ENCODE measurements at regions not wholly inside any gene's neighbourhood (a gene's known extent, or its start where the extent isn't known, plus 50 kb on each side); places are given as distances from the start of the nearest gene placed in this dataset.
"Not testable (repeated sequence)": the region's sequence is repeated elsewhere in the genome, so short reads cannot be mapped to it uniquely, and the experiment has no call there.

DNA sequence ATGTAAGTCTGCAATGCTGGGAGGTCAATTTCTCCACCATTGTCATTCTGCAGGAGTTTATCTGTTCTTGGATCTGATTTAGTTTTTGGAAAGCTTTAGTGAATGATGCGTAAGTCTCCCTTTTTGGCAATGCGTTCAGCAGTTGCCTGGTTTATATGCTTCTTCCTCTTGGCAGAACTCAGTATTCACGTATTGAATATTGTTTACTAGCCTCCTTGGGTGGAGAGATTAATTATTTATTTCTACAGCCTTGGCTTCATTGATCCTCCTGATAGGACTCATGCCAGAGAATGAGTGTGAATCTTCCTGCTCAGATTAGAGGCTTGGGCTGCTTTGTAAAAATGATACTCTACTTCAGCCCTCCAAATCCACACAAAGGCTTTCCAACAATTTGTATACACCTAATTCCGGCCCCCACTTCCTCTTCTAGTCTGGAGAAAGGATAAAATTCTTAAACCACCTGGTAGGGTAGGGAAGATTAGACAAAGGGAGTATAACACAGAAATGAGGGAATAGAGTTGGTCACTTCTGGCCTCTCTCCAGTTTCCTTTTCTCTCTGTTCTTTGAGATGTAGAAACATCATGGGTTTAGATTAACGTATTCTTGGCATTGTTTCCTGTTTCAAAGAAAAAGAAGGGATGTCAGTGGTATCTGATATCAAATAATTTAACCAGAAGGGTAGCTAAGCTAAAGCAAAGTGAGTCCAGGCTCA lies 929.8 kb downstream of the KCNJ2 start:
- Histone ChIP-seq H3K4me3 (replicated peaks; ENCODE audit: insufficient read depth, low read length) (no peak overlapping the region), H3K27ac (replicated peaks) (no peak overlapping the region), H3K27me3 (ENCODE audit: insufficient read depth, poor library complexity, severe bottlenecking) (no peaks in the 10 kb centered on the region)
- TF ChIP-seq, protein P1, sequence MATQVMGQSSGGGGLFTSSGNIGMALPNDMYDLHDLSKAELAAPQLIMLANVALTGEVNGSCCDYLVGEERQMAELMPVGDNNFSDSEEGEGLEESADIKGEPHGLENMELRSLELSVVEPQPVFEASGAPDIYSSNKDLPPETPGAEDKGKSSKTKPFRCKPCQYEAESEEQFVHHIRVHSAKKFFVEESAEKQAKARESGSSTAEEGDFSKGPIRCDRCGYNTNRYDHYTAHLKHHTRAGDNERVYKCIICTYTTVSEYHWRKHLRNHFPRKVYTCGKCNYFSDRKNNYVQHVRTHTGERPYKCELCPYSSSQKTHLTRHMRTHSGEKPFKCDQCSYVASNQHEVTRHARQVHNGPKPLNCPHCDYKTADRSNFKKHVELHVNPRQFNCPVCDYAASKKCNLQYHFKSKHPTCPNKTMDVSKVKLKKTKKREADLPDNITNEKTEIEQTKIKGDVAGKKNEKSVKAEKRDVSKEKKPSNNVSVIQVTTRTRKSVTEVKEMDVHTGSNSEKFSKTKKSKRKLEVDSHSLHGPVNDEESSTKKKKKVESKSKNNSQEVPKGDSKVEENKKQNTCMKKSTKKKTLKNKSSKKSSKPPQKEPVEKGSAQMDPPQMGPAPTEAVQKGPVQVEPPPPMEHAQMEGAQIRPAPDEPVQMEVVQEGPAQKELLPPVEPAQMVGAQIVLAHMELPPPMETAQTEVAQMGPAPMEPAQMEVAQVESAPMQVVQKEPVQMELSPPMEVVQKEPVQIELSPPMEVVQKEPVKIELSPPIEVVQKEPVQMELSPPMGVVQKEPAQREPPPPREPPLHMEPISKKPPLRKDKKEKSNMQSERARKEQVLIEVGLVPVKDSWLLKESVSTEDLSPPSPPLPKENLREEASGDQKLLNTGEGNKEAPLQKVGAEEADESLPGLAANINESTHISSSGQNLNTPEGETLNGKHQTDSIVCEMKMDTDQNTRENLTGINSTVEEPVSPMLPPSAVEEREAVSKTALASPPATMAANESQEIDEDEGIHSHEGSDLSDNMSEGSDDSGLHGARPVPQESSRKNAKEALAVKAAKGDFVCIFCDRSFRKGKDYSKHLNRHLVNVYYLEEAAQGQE (IDR thresholded peaks at IDR 0.05; ENCODE audit: insufficient replicate concordance, low read depth), result no peak
- no peak for TF ChIP-seq SPI1 (IDR thresholded peaks at IDR 0.05; ENCODE audit: borderline replicate concordance, low read depth)
- TF ChIP-seq GABPA (IDR thresholded peaks at IDR 0.05; ENCODE audit: low read depth), result no peak
- no peak for TF ChIP-seq CTCF (IDR thresholded peaks at IDR 0.05; ENCODE audit: insufficient read depth, low read length)
- TF ChIP-seq POLR2AphosphoS5 (IDR thresholded peaks at IDR 0.05; ENCODE audit: low read depth), result no peak
- DNase-seq (ENCODE audit: low read depth in 1 of 2, low spot score in 1 of 2), result no peak

DNA sequence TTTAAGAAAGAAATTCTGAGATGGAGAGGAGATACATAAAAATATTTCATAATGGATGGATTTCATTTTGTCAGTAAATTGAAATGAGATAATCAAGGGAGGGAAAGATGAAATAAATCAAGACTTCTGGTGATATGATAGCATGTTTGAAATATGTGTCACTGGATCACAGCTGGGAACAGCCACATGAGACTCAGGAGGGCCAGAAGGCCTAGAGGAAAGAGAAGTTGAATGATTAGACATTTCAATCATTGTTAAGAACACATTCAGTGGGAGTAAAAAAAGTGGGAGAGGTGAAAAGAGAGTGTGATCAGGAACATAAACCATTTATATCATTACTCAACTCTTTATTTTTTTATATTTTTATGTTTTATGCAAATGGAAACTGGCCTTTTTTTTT lies 933.4 kb downstream of the KCNJ2 start:
- TF ChIP-seq SPI1 (IDR thresholded peaks at IDR 0.05; ENCODE audit: borderline replicate concordance, low read depth) (no peak), CTCF (IDR thresholded peaks at IDR 0.05; ENCODE audit: insufficient read depth, low read length) (no peak), POLR2AphosphoS5 (IDR thresholded peaks at IDR 0.05; ENCODE audit: low read depth) (no peak), GABPA (IDR thresholded peaks at IDR 0.05; ENCODE audit: low read depth) (no peak)
- TF ChIP-seq, protein P1 (IDR thresholded peaks at IDR 0.05; ENCODE audit: insufficient replicate concordance, low read depth), result no peak

DNA sequence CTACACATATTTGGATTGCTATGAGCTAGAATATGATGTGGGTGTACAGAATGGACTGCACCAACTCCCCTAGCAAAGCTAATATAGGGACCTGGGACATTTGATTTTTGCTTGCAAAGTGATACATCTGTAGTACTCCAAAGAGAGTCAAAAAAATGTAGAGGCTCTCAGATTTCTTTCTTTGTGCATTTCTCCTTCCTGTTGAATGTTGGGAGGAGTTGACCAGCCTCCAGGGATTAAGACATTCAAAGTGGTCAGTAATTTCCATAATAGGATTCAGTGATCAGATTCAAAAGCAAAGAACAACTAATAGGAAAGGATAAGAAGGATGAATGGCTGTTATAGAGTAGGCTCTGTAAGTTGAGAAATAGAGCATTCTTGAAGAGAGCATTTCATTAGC lies 934.9 kb downstream of the KCNJ2 start:
- no peak for TF ChIP-seq GABPA (IDR thresholded peaks at IDR 0.05; ENCODE audit: low read depth)
- TF ChIP-seq, protein P1 (IDR thresholded peaks at IDR 0.05; ENCODE audit: insufficient replicate concordance, low read depth), result no peak
- TF ChIP-seq POLR2AphosphoS5 (IDR thresholded peaks at IDR 0.05; ENCODE audit: low read depth), result no peak
- no peak for TF ChIP-seq SPI1 (IDR thresholded peaks at IDR 0.05; ENCODE audit: borderline replicate concordance, low read depth)
- no peak for TF ChIP-seq CTCF (IDR thresholded peaks at IDR 0.05; ENCODE audit: insufficient read depth, low read length)
- no peaks in the 10 kb centered on the region for H3K27me3 ChIP-seq (ENCODE audit: insufficient read depth, poor library complexity, severe bottlenecking)
- no peak overlapping the region for H3K4me3 ChIP-seq (replicated peaks; ENCODE audit: insufficient read depth, low read length)
- H3K27ac ChIP-seq (replicated peaks), result no peak overlapping the region
- DNase-seq (ENCODE audit: low read depth in 1 of 2, low spot score in 1 of 2), result no peak

More for the DNA sequence above, 933.4 kb downstream of the KCNJ2 start:
- H3K27ac ChIP-seq (replicated peaks), result no peak overlapping the region
- no peak for DNase-seq (ENCODE audit: low read depth in 1 of 2, low spot score in 1 of 2)
- no peaks in the 10 kb centered on the region for H3K27me3 ChIP-seq (ENCODE audit: insufficient read depth, poor library complexity, severe bottlenecking)
- no peak overlapping the region for H3K4me3 ChIP-seq (replicated peaks; ENCODE audit: insufficient read depth, low read length)

DNA sequence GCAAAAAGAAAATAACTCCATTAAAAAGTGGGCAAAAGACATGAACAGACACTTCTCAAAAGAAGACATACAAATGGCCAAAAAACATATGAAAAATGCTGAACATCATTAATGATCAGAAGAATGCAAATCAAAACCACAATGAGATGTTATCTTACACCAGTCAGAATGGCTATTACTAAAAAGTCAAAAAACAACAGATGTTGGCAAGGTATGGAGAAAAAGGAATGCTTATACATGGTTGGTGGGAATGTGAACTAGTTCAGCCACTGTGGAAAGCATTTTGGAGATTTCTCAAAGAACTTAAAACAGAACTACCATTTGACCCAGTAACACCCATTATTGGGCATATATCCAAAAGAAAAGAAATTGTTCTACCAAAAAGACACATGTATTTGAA lies 936.7 kb downstream of the KCNJ2 start:
- not testable (repeated sequence) for H3K27ac ChIP-seq (replicated peaks); H3K4me3 ChIP-seq (replicated peaks; ENCODE audit: insufficient read depth, low read length); H3K27me3 ChIP-seq (ENCODE audit: insufficient read depth, poor library complexity, severe bottlenecking); DNase-seq (ENCODE audit: low read depth in 1 of 2, low spot score in 1 of 2)

Measured in HL-60 (cell line).